Smooth muscle cell (in vitro differentiated cells): ENCODE measurements at regions not wholly inside any gene's neighbourhood (a gene's known extent, or its start where the extent isn't known, plus 50 kb on each side); places are given as distances from the start of the nearest gene placed in this dataset.

Source experiments
- DNase-seq: peaks from one replicate; lab custom pipeline; 2025; ENCODE audit not compliant: unreplicated experiment; lab: John Stamatoyannopoulos, UW
- H2AFZ ChIP-seq: fragments of 200-600 bp; sonication (generic); 2 replicates; pipeline ENCODE4 v1.6.0; 2016; ENCODE audit warnings: antibody characterized with exemption, low read depth, mild to moderate bottlenecking
- H3F3A ChIP-seq: fragments of 200-600 bp; sonication (generic); 2 replicates; pipeline ENCODE4 v1.6.0; 2017; ENCODE audit warnings: antibody characterized with exemption, low read depth
- H3K27ac ChIP-seq: fragments of 200-600 bp; sonication (generic); 2 replicates; pipeline ENCODE4 v1.5.1; 2016; ENCODE audit warnings: low read depth, mild to moderate bottlenecking
- H3K27me3 ChIP-seq: fragments of 200-600 bp; sonication (generic); 2 replicates; pipeline ENCODE4 v1.6.1; 2016; ENCODE audit warnings: low read depth, mild to moderate bottlenecking
- H3K36me3 ChIP-seq: fragments of 200-600 bp; sonication (generic); 2 replicates; pipeline ENCODE4 v1.5.1; 2016; ENCODE audit warnings: low read depth
- H3K4me1 ChIP-seq: fragments of 200-600 bp; sonication (generic); 2 replicates; pipeline ENCODE4 v1.5.1; 2016; ENCODE audit warnings: low read depth
- H3K4me2 ChIP-seq: fragments of 200-600 bp; sonication (generic); 2 replicates; pipeline ENCODE4 v1.6.0; 2016; ENCODE audit warnings: mild to moderate bottlenecking
- H3K4me3 ChIP-seq: fragments of 200-600 bp; sonication (generic); 2 replicates; pipeline ENCODE4 v1.5.1; 2016; ENCODE audit warnings: mild to moderate bottlenecking
- H3K79me2 ChIP-seq: fragments of 200-600 bp; sonication (generic); 2 replicates; pipeline ENCODE4 v1.6.0; 2016; ENCODE audit warnings: low read depth, mild to moderate bottlenecking
- H3K9ac ChIP-seq: fragments of 200-600 bp; sonication (generic); 2 replicates; pipeline ENCODE4 v1.6.0; 2016; ENCODE audit warnings: low read depth
- H3K9me3 ChIP-seq: fragments of 200-600 bp; sonication (generic); replicated peaks from 2 replicates; pipeline ENCODE4 v1.5.1; 2016; ENCODE audit warnings: low read depth
- H4K20me1 ChIP-seq: fragments of 200-600 bp; sonication (generic); 2 replicates; pipeline ENCODE4 v1.6.0; 2016; ENCODE audit warnings: low read depth
- CTCF ChIP-seq: fragments of 200-600 bp; sonication (generic); IDR thresholded peaks from 2 replicates; pipeline ENCODE4 v1.5.1; 2017; ENCODE audit warnings: borderline replicate concordance, mild to moderate bottlenecking, antibody characterized with exemption; ENCODE audit not compliant: insufficient read depth, poor library complexity, severe bottlenecking
- WGBS: methylation state at CpG from one replicate; pipeline ENCODE4 v1.1.7; 2016; ENCODE audit warnings: low lambda C conversion rate; 5-methylcytosine and 5-hydroxymethylcytosine counted together

GRCh38 chr10:123575105-123575504 lies 91.0 kb upstream of the GPR26 start:
- no peaks in the 10 kb centered on the region for H3K79me2 ChIP-seq
- no peak for TF ChIP-seq CTCF

GRCh38 chr10:123576706-123577105 lies 89.4 kb upstream of the GPR26 start:
- no peak overlapping the region for H3K9ac ChIP-seq
- no peak overlapping the region for H3K4me3 ChIP-seq
- peaks cover 50% of the 10 kb centered on the region for H3K27me3 ChIP-seq
- no peak for DNase-seq
- H3K9me3 ChIP-seq = no peaks in the 10 kb centered on the region
- no peak for TF ChIP-seq CTCF
- no peaks in the 10 kb centered on the region for H4K20me1 ChIP-seq
- no peaks in the 10 kb centered on the region for H3F3A ChIP-seq
- H3K4me2 ChIP-seq = no peak overlapping the region
- no peak overlapping the region for H2AFZ ChIP-seq
- no peak overlapping the region for H3K27ac ChIP-seq
- H3K36me3 ChIP-seq = no peaks in the 10 kb centered on the region
- 91% methylated on average over 3 of the region's 3 CpGs for WGBS
- no peaks in the 10 kb centered on the region for H3K79me2 ChIP-seq
- no peaks in the 10 kb centered on the region for H3K4me1 ChIP-seq

More at GRCh38 chr10:123575105-123575504, 91.0 kb upstream of the GPR26 start:
- Histone ChIP-seq H3K27me3 (peaks cover 42% of the 10 kb centered on the region), H3K27ac (no peak overlapping the region), H3F3A (no peaks in the 10 kb centered on the region), H3K9me3 (no peaks in the 10 kb centered on the region), H3K4me3 (no peak overlapping the region), H3K36me3 (no peaks in the 10 kb centered on the region), H4K20me1 (no peaks in the 10 kb centered on the region), H3K9ac (no peak overlapping the region), H2AFZ (no peak overlapping the region), H3K4me1 (no peaks in the 10 kb centered on the region), H3K4me2 (no peak overlapping the region)
- WGBS = 82% methylated on average over 6 of the region's 6 CpGs
- DNase-seq = no peak

GRCh38 chr10:123577921-123578461 lies 88.2 kb upstream of the GPR26 start:
- Histone ChIP-seq H4K20me1 (no peaks in the 10 kb centered on the region), H3K4me2 (no peak overlapping the region), H3K9ac (no peak overlapping the region), H3K36me3 (no peaks in the 10 kb centered on the region), H3K4me1 (no peaks in the 10 kb centered on the region), H3F3A (no peaks in the 10 kb centered on the region), H2AFZ (no peak overlapping the region), H3K27me3 (peaks cover 49% of the 10 kb centered on the region), H3K9me3 (no peaks in the 10 kb centered on the region), H3K79me2 (no peaks in the 10 kb centered on the region), H3K4me3 (no peak overlapping the region), H3K27ac (no peak overlapping the region)
- no peak for TF ChIP-seq CTCF
- WGBS = 87% methylated on average over 4 of the region's 4 CpGs
- no peak for DNase-seq

GRCh38 chr10:123578721-123579120 lies 87.4 kb upstream of the GPR26 start:
- H3K4me1 ChIP-seq = no peaks in the 10 kb centered on the region
- no peaks in the 10 kb centered on the region for H3K79me2 ChIP-seq
- DNase-seq = no peak
- H3K36me3 ChIP-seq = no peaks in the 10 kb centered on the region
- no peak for TF ChIP-seq CTCF
- H3K27me3 ChIP-seq = peaks cover 50% of the 10 kb centered on the region
- H3K4me2 ChIP-seq = no peak overlapping the region
- H3K9ac ChIP-seq = no peak overlapping the region
- H3K4me3 ChIP-seq = no peak overlapping the region
- H3K9me3 ChIP-seq = no peaks in the 10 kb centered on the region
- H4K20me1 ChIP-seq = no peaks in the 10 kb centered on the region
- no peaks in the 10 kb centered on the region for H3F3A ChIP-seq
- H2AFZ ChIP-seq = no peak overlapping the region
- H3K27ac ChIP-seq = no peak overlapping the region
- 96% methylated on average over 6 of the region's 6 CpGs for WGBS
